Neural cell (in vitro differentiated cells): ENCODE measurements at regions not wholly inside any gene's neighbourhood (a gene's known extent, or its start where the extent isn't known, plus 50 kb on each side); places are given as distances from the start of the nearest gene placed in this dataset.

Experiments used
- EP300 ChIP-seq: fragments of 450-650 bp; conservative IDR thresholded peaks from 2 replicates; pipeline ENCODE4 v1.6.1; 2014; ENCODE audit warnings: antibody characterized with exemption, mild to moderate bottlenecking, moderate library complexity; ENCODE audit not compliant: poor library complexity, severe bottlenecking
- EZH2 ChIP-seq: fragments of 200-600, 300-800 bp; shearing (Covaris generic), sonication (generic); IDR thresholded peaks from 2 replicates; pipeline ENCODE4 v1.6.1; 2014; ENCODE audit warnings: antibody characterized with exemption, low read length, borderline replicate concordance, mild to moderate bottlenecking; ENCODE audit not compliant: insufficient read depth, poor library complexity, severe bottlenecking
- MXI1 ChIP-seq: fragments of 450-650 bp; conservative IDR thresholded peaks from 2 replicates; pipeline ENCODE4 v1.6.1; 2014; ENCODE audit warnings: antibody characterized with exemption, mild to moderate bottlenecking; ENCODE audit not compliant: poor library complexity, severe bottlenecking
- POLR2AphosphoS5 ChIP-seq: IDR thresholded peaks from 2 replicates; pipeline ENCODE4 v1.6.1; 2012
- RAD21 ChIP-seq: fragments of 450-650 bp; conservative IDR thresholded peaks from 2 replicates; pipeline ENCODE4 v1.6.1; 2014; ENCODE audit warnings: antibody characterized with exemption, mild to moderate bottlenecking, moderate library complexity
- SMC3 ChIP-seq: fragments of 450-650 bp; conservative IDR thresholded peaks from 2 replicates; pipeline ENCODE4 v1.6.1; 2014; ENCODE audit warnings: antibody characterized with exemption, mild to moderate bottlenecking, moderate library complexity; ENCODE audit not compliant: poor library complexity
- TAF1 ChIP-seq: IDR thresholded peaks from 2 replicates; pipeline ENCODE4 v1.6.1; 2012; ENCODE audit warnings: low read depth
- TF ChIP-seq, protein P1 (sequence below): fragments of 450-650 bp; IDR thresholded peaks from 2 replicates; pipeline ENCODE4 v1.5.1; 2014; ENCODE audit warnings: antibody characterized with exemption, mild to moderate bottlenecking, moderate library complexity; ENCODE audit not compliant: poor library complexity, severe bottlenecking
- TF ChIP-seq, protein P2 (sequence below): IDR thresholded peaks from 2 replicates; pipeline ENCODE4 v1.6.1; 2012; ENCODE audit warnings: borderline replicate concordance

DNA sequence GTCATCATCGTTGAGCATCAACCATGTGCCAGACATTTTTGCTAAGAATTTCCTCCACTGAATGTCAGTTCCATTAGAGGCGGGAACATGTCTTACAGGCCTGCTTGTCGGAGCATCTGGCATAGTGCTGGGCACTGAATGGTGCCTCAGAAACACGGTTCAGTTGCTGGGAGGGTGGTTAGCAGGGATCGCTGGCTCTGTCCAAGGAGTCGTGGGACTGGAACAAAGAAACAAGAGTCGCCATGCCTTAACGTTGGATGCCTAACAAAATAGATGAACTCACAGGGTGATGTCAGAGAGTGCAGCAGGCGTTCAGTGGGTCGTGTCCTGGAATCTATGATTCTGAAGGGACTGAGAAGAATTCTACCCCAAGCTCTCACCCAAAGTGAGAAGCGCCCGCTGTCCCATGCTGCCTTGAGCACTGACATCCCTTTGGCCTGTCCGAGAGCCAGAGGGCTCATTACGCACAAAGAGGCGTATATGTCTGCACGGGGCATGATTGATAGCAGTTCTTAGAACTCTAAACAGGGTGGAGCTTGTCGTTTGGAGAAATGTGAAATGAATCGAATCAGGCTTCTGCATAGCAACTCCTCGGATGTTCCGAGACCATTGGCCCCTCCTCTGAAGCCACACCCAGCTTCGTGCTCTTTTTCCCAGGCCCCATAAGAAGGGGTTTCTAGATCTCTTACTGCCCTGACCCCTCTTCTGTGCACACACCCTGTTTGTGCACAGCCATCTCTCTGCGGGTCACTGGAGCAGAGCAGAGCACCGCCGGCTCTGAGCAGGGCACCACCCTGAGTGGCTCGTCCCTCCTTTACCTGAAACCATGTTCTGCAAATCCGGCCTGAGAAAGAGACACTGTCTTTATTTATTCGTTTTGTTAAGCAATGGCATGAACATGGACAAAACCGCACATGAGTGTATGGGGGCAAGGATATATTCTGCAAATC lies 113.1 kb upstream of the B3GAT1 start:
- TF ChIP-seq, protein P1, sequence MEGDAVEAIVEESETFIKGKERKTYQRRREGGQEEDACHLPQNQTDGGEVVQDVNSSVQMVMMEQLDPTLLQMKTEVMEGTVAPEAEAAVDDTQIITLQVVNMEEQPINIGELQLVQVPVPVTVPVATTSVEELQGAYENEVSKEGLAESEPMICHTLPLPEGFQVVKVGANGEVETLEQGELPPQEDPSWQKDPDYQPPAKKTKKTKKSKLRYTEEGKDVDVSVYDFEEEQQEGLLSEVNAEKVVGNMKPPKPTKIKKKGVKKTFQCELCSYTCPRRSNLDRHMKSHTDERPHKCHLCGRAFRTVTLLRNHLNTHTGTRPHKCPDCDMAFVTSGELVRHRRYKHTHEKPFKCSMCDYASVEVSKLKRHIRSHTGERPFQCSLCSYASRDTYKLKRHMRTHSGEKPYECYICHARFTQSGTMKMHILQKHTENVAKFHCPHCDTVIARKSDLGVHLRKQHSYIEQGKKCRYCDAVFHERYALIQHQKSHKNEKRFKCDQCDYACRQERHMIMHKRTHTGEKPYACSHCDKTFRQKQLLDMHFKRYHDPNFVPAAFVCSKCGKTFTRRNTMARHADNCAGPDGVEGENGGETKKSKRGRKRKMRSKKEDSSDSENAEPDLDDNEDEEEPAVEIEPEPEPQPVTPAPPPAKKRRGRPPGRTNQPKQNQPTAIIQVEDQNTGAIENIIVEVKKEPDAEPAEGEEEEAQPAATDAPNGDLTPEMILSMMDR: no peak
- TF ChIP-seq, protein P2, sequence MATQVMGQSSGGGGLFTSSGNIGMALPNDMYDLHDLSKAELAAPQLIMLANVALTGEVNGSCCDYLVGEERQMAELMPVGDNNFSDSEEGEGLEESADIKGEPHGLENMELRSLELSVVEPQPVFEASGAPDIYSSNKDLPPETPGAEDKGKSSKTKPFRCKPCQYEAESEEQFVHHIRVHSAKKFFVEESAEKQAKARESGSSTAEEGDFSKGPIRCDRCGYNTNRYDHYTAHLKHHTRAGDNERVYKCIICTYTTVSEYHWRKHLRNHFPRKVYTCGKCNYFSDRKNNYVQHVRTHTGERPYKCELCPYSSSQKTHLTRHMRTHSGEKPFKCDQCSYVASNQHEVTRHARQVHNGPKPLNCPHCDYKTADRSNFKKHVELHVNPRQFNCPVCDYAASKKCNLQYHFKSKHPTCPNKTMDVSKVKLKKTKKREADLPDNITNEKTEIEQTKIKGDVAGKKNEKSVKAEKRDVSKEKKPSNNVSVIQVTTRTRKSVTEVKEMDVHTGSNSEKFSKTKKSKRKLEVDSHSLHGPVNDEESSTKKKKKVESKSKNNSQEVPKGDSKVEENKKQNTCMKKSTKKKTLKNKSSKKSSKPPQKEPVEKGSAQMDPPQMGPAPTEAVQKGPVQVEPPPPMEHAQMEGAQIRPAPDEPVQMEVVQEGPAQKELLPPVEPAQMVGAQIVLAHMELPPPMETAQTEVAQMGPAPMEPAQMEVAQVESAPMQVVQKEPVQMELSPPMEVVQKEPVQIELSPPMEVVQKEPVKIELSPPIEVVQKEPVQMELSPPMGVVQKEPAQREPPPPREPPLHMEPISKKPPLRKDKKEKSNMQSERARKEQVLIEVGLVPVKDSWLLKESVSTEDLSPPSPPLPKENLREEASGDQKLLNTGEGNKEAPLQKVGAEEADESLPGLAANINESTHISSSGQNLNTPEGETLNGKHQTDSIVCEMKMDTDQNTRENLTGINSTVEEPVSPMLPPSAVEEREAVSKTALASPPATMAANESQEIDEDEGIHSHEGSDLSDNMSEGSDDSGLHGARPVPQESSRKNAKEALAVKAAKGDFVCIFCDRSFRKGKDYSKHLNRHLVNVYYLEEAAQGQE: no peak
- TF ChIP-seq EP300 (no peak), TAF1 (no peak), MXI1 (no peak), POLR2AphosphoS5 (no peak), EZH2 (no peak), SMC3 (no peak), RAD21 (no peak)
